AG08396 (cell line): ENCODE measurements at regions not wholly inside any gene's neighbourhood (a gene's known extent, or its start where the extent isn't known, plus 50 kb on each side); places are given as distances from the start of the nearest gene placed in this dataset.

Experiments
- DNase-seq: peaks from one replicate; pipeline ENCODE4 v3.0.0; 2012; ENCODE audit warnings: low spot score, mixed read lengths

DNA sequence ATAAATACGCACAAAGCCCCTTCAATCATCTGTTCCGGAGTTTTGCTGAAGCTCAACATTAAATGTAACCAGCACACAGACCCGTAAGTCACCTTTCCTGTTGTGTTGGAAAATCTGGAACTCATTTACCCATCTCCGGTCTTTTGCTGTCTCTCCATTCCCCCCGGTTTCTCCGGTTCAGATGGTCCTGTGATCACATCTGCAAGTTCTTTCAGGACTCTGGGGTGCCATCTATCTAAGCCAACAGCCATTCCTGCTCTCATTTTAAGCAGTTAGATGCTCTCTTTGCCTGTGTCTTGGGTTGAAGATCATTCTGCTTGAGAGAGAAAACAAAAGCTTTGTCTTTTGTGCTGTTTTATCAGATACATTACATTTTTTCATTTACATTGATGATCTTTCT is 91.7 kb upstream of the TGIF1 start:
- no peak for DNase-seq

DNA sequence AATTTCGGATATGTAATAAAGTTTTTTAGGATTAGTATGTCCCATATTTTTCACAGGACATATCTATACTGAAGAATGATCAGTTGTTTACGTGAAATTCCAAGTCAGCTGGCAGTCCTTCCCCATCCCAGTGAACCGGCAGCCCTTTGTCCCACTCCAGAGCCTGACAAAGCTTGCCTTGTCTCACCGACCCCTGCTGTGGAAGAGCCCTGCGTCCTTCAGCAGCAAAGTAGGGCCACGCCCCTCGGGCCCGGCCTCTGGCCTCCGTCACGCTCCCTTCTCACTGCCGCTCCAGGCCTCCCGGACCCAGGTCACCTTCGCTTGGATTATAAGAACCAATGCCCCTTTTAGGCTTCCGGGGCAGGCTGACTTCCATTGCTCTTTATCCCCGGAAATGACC is 89.8 kb upstream of the TGIF1 start:
- no peak for DNase-seq

DNA sequence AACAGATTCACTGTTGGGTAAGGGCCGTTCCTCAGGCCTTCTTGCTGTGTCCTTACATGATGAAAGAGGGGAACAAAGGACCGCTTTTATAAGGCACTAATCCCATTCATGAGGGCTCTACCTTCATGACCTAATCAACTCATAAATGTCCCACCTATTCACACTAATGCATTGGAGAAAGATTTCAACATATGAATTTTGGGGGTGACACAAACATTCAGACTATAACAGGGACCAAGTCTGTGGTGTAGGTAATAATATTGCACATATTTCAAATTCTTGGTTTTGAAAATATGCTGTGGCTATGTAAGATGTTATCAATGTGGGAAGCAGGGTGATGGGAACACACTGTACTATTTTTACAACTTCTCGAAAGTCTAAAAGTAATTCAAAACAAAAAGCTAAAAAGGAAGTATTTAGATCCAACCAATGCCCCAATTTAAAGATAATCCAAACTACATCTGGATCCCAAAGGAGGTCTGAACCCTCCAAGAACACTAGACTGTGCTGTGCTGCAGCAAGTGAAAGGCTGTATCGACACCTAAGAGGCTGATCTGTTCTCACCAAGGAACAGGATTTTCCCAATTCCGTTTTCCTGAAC is 82.4 kb upstream of the TGIF1 start:
- no peak for DNase-seq

DNA sequence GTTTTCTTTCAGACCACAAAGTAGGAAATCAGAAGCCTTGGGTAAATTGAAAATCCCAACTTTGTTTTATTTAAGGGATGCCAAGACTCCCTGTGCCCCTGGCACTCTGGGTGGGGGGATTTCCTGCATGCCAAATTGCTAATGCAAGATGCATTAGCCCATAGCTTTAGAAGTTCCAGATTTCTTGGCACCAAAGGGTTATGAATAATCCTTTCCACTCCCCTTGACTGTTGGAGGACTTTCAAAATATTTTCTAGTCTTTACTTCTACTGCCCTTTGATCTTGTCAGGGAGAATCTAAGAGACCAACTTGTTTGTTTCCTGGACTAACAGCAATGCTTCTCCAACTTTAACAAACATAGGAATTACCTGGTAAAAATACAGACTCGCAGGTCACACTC is 81.8 kb upstream of the TGIF1 start:
- DNase-seq = peak; percentile 14

DNA sequence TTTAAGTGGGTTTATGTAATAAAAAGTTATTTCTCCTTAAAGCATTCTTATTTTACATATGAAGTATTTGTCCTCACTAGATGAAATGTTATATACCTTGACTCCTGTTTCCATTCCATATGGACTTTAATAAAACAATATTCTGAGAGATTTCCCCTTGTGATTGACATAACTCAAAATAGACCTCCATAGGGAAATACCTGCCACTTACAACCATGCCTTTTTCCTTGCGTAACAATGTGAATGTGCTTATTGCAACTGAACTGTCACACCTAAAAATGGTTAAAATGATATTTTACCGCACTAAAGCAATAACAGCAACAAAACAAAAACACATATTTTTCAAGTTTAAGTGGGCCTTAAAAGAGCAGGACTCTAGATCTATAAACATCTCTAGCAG is 70.3 kb upstream of the TGIF1 start:
- no peak for DNase-seq

DNA sequence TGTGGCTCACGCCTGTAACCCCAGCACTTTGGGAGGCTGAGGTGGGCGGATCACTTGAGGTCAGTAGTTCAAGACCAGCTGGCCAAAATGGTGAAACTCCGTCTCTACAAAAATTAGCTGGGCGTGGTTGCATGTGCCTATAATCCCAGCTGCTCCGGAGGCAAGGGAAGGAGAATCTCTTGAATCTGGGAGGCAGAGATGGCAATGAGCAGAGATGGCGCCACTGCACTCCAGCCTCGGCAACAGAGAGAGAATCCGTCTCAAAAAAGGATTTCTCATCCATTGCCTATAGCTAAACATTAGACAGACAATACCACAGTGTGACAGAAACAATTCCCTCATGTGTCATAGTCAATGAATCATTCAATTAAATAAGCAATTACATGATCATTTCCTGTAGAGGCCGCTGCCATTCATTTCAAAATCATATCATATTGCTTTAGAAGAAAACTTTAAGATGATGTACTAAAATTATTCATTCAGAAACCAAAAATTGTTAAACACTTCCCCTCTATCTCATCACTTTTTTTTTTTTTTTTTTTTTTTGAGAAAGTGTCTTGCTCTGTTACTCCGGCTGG is 69.5 kb upstream of the TGIF1 start:
- no peak for DNase-seq

DNA sequence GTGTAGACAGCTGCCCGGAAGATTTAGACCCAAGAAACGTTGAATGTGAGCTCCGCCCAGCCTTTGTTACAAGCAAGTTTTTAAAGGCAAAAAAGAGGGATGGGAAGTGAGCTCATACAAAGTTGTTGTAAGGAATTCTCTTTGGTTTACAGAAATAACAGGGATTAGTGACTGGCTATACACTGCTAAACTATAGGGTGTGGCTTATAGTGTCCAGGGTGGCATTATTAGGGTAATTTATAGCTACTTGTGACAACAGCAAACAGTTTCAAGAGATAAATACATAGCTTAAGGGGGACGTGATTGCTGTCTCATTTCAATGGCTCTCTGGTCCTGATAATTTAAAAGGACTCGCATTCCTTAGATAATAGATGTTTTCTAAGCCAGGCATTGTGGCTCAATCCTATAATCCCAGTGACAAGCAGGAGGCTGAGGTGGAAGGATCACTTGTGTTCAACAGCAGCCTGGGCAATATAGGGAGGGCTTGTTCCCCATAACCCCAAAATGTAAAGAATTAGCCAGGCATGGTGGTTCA is 66.5 kb upstream of the TGIF1 start:
- DNase-seq = no peak

DNA sequence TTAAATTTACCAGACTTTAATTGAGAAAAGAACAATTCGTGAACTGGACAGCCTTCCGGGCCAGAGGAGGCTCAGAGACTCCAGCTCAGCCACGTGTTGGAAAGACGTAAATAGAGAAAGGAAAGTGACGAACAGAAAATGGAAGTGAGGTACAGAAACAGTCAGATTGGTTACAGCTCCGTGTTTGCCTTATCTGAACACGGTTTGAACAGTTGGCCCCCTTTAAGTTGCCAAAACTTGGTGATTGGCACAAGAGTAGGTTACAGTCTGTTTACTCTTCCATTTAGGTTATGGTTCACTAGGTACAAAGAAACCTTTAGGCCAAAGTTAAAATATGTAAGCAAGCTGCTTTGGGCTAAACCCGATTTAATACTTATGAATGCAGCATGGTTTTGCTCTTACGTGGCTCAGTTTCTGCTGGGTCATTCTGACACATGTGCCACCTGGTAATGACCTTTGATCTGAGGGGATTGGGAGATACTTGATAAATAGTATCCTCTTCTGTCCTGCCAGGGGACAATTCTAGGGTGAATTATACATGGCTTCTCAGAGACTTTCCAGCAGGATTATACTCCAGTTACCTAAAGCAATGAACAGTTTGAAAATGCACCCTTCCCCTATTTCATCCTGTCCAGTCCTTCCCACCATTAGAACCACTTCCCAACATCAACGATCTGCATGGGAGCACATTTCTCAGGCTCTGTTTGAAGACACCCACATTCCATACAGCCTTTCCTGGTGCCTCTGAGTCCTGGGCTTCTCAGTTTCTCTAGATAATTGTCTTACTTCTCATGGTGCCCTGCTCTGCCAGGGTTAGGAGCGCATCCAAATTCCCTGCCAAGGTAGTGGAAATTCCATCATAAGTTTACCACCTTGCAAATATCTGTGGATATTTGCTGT is 65.1 kb upstream of the TGIF1 start:
- DNase-seq = no peak

DNA sequence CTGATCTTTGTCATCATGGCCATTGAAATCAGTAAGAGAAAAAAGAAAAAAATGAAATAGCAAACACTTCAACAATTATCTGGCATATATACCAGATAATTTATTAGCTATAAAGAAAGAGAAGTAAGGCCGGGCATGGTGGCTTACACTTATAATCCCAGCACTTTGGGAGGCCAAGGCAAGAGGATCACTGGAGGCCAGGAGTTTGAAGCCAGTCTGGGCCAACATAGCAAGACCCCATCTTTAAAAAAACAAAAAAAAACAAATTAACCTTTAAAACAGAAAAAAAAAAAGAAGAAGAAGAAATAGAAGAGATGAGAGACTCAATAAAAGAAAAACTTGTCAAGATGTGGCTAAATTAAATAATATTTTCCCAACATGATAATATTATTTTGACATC is 61.6 kb upstream of the TGIF1 start:
- no peak for DNase-seq

DNA sequence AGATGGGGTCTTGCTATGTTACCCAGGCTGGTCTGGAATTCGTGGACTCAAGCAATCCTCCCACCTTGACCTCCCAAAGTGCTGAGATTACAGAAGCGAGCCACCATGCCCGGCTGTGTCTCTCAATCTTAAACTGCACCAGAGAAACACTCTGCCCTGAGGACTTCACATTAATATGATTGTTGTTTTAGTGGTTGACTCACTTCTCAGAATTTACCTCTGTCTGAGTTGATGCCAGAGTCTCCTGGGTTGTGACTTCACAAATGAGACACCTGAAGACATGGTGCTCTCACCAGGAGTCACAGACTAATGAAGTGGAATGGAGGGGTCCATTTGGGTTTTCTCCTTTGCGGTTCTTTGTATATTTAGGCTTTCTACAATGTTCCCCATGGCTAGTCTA is 61.0 kb upstream of the TGIF1 start:
- no peak for DNase-seq

DNA sequence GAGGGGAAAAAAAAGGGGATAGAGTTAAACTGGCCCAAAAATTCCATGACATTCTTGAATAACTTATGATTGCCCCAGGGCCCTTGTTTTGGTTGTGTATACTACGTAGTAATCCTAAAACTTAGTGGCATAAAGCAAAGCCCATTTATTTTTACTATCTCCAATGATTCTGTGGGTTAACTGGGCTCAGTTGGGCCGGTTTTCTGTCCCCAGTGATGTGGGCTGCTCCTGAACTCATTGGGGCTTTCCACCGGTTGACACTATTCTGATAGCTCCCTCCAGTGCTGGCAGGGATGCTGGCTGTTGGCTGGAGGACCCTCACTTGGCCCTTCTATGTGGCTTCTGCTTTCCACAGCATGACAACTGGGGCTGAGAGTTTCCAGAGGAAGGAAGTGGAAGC is 60.0 kb upstream of the TGIF1 start:
- no peak for DNase-seq

DNA sequence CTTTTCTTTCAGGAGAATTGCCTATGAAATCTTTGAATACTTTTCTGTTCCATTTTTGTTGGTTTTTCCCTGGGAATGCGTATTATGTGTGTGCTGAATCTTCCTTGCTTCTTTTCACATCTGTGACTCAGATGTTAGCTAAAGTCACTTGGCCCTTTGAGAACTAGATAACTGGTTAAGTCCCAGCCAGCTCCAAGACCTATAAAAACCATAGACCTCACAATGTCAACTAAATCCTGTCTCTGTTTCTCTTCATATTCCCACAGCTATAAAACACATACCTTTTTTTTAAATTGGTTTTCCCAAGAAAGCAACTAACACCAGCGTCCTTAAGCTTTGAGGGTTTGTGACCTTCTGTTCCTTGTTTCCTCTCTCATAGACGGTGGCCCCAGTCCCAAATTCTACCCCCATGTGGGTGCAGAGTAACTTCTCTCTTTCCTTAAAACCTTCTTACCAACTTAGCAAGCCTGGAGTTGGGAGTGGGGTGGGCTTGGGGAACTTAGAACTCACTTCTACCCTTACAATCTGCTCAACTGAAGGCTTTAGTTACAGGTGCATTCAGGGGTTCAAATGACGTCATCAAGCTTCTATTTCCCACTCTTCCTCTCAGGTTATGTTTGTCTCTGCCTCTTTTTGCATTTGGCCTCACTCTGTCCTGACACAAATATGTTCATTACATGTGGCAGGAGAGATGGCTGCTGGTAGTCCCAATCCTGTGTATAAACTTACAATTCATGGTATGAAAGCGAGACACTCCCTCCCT is 58.1 kb upstream of the TGIF1 start:
- no peak for DNase-seq

DNA sequence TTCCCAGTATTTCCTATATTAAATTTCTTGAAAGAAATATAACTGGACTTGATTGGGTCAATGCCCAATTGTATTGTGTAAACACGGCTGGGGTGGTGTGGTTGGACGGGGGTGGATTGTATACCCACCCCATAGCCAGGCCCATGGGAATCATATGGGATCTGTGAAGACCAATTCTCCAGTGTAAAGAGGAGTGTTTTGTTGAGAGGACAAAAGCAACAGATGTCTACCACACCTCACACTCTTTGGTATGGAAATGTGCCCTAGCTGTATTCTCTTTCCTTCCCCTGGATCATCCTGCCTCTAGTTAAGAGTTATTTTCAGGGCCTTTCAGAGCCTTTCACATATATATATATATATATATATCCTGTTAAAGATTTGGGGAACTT is 57.5 kb upstream of the TGIF1 start:
- DNase-seq = no peak

DNA sequence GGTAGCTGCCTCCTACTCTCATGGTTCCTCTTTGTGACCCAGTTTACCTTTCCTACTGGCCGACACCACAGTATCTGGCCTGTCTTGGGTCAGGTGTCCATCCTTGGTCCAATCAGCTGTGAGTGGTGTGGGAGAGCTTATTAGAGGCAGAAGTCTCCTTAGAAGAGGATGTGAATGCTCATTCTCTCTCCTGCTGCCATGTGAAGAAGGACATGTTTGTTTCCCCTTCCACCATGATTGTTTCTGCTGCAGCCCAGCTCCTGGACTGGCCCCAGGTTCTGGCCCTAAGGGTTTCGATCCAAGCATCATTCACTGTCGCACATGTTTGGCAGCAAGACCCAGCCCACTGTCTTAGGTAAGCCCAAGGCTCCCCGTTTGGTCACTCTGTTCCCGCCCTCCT is 55.3 kb upstream of the TGIF1 start:
- DNase-seq = no peak

DNA sequence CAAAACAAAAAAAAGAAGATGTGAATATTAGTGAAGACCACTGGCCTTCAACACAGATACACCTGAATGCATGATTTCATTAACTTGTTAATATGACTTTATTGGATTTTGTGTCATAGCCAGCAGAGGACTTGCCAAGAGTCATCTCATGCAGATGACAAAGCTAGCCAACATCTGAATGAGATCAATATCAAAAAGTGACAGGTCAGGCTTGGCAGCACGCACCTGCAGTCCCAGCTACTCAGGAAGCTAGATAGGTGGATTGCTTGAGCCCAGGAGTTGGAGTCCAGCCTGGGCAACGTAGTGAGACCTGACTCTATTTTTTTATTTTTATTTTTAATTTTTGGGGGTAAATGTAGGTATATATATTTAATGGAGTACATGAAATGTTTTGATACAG is 54.5 kb upstream of the TGIF1 start:
- DNase-seq = no peak

DNA sequence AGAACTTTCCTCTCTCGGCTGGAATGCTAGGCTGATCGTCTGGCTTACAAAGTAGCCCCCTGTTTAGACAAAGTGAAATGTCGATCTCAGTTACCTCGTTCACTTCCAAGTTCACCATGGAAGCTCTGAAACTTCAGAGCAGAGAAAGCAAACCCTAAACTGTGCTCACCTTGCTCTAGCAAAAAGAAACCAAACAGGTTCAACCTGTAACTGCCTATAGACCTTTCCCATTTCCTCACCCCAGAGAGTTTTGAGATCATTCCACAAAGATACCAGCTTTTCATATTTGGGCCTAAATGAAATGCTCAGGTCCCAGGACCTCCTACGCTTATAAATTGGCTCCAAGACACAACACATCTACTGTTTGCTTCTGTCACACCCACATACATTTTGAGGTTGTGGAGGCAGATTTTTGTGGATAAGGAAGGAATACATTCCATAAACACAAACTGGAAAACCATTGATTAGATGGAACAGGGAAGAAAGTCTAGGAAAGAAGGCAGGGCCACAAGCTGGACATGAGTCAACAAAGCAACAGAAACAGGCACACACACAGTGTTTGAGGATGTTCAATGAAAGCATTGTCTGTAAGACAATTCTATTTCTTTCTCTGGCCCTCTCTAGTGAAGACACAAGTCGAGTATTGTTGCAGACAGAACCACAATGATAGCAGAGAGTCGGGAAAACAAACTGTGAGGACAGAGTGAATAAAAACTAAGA is 52.8 kb upstream of the TGIF1 start:
- no peak for DNase-seq

DNA sequence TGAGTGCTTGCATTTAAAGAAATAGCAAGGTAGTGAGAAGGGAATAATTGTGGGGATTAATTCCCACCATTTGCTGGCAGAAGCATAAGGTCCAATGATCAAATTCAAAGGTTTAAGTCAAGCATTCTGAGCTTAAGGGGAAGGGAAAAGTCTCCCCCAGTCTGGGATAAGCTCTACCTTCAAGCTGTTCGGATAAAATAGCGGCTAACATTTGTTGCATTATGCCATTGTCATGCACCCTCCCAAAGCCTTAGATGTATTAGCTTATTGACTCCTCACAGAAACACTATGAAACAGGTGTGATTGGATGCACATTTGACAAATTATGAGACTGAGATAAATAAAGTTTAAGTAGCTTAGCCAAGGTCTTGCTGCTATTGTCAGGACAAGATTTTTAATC is 52.2 kb upstream of the TGIF1 start:
- no peak for DNase-seq
